Activated T-helper 2 cell treated with anti-CD3 and anti-CD28 coated beads, Interferon-gamma antibody, Interleukin-2, Interleukin-4, amounts not matched to agents 10 μg/mL and 5 μg/mL and 100 μg/mL, durations not matched to agents 14 hours and 24 hours and 36 hours (primary cell): ENCODE measurements at regions not wholly inside any gene's neighbourhood (a gene's known extent, or its start where the extent isn't known, plus 50 kb on each side); places are given as distances from the start of the nearest gene placed in this dataset.

Experiments
- DNase-seq: peaks from one replicate; pipeline ENCODE4 v3.0.0; 2021; ENCODE audit warnings: low spot score
- H3K27ac Mint-ChIP-seq: one replicate; pipeline ENCODE4 v1.8.0; 2021; ENCODE audit warnings: mixed read lengths
- H3K27me3 Mint-ChIP-seq: one replicate; pipeline ENCODE4 v1.8.0; 2021; ENCODE audit warnings: low read depth, mixed read lengths
- H3K36me3 Mint-ChIP-seq: one replicate; pipeline ENCODE4 v1.8.0; 2021; ENCODE audit warnings: low read depth, mixed read lengths
- H3K4me1 Mint-ChIP-seq: one replicate; pipeline ENCODE4 v1.8.0; 2021; ENCODE audit warnings: low read depth, mixed read lengths
- H3K4me3 Mint-ChIP-seq: one replicate; pipeline ENCODE4 v1.8.0; 2021; ENCODE audit warnings: low read depth, mild to moderate bottlenecking, moderate library complexity, mixed read lengths
- H3K9me3 Mint-ChIP-seq: one replicate; pipeline ENCODE4 v1.8.0; 2021; ENCODE audit warnings: mixed read lengths
- intact Hi-C: fragments of 100-400 bp; cut with micrococcal nuclease; formaldehyde crosslinking; loops from one replicate; pipeline ENCODE4 v1.15.1; 2023

- peaks cover 7% of the 10 kb centered on the region for H3K9me3 Mint-ChIP-seq
- no peak overlapping the region for H3K4me3 Mint-ChIP-seq
- intact Hi-C loops, result no loop called here
- H3K27ac Mint-ChIP-seq, result no peak overlapping the region
- no peak for DNase-seq
- H3K27me3 Mint-ChIP-seq, result no peaks in the 10 kb centered on the region
- no peaks in the 10 kb centered on the region for H3K4me1 Mint-ChIP-seq
- no peaks in the 10 kb centered on the region for H3K36me3 Mint-ChIP-seq
Measured at GRCh38 chr20:11018668-11019170, 344.9 kb upstream of the JAG1 start.

GRCh38 chr20:11020712-11021111, 346.9 kb upstream of the JAG1 start:
- DNase-seq, result no peak
- Mint-ChIP-seq H3K4me1 (no peaks in the 10 kb centered on the region), H3K4me3 (no peak overlapping the region), H3K36me3 (no peaks in the 10 kb centered on the region), H3K9me3 (peaks cover 8% of the 10 kb centered on the region), H3K27ac (no peak overlapping the region), H3K27me3 (no peaks in the 10 kb centered on the region)
- intact Hi-C loops, result no loop called here

- no peak for DNase-seq
- no peak overlapping the region for H3K4me3 Mint-ChIP-seq
- peaks cover 12% of the 10 kb centered on the region for H3K9me3 Mint-ChIP-seq
- intact Hi-C loops, result no loop called here
- H3K4me1 Mint-ChIP-seq, result no peaks in the 10 kb centered on the region
- H3K27me3 Mint-ChIP-seq, result no peaks in the 10 kb centered on the region
- no peaks in the 10 kb centered on the region for H3K36me3 Mint-ChIP-seq
- no peak overlapping the region for H3K27ac Mint-ChIP-seq
Measured at GRCh38 chr20:11027224-11027623, 353.4 kb upstream of the JAG1 start.

- Mint-ChIP-seq H3K4me3 (no peak overlapping the region), H3K27me3 (no peaks in the 10 kb centered on the region), H3K9me3 (peaks cover 16% of the 10 kb centered on the region), H3K4me1 (no peaks in the 10 kb centered on the region), H3K36me3 (no peaks in the 10 kb centered on the region), H3K27ac (no peak overlapping the region)
- no peak for DNase-seq
- intact Hi-C loops, result no loop called here
Measured at GRCh38 chr20:11030351-11030750, 356.6 kb upstream of the JAG1 start.

- Mint-ChIP-seq H3K4me1 (no peaks in the 10 kb centered on the region), H3K9me3 (peaks cover 16% of the 10 kb centered on the region), H3K27me3 (no peaks in the 10 kb centered on the region), H3K36me3 (no peaks in the 10 kb centered on the region), H3K4me3 (no peak overlapping the region), H3K27ac (no peak overlapping the region)
- no peak for DNase-seq
- intact Hi-C loops, result no loop called here
Measured at GRCh38 chr20:11031300-11031699, 357.5 kb upstream of the JAG1 start.

- Mint-ChIP-seq H3K9me3 (peaks cover 16% of the 10 kb centered on the region), H3K4me1 (no peaks in the 10 kb centered on the region), H3K27me3 (no peaks in the 10 kb centered on the region), H3K36me3 (no peaks in the 10 kb centered on the region), H3K27ac (no peak overlapping the region), H3K4me3 (no peak overlapping the region)
- DNase-seq, result no peak
- intact Hi-C loops, result no loop called here
Measured at GRCh38 chr20:11032611-11033010, 358.8 kb upstream of the JAG1 start.

GRCh38 chr20:11034025-11034424, 360.2 kb upstream of the JAG1 start:
- no peak for DNase-seq
- H3K4me1 Mint-ChIP-seq, result no peaks in the 10 kb centered on the region
- H3K27me3 Mint-ChIP-seq, result no peaks in the 10 kb centered on the region
- peaks cover 16% of the 10 kb centered on the region for H3K9me3 Mint-ChIP-seq
- intact Hi-C loops, result no loop called here
- no peaks in the 10 kb centered on the region for H3K36me3 Mint-ChIP-seq
- H3K27ac Mint-ChIP-seq, result no peak overlapping the region
- no peak overlapping the region for H3K4me3 Mint-ChIP-seq

GRCh38 chr20:11035211-11035610, 361.4 kb upstream of the JAG1 start:
- Mint-ChIP-seq H3K4me3 (no peak overlapping the region), H3K36me3 (no peaks in the 10 kb centered on the region), H3K9me3 (peaks cover 16% of the 10 kb centered on the region), H3K27me3 (no peaks in the 10 kb centered on the region), H3K4me1 (no peaks in the 10 kb centered on the region), H3K27ac (no peak overlapping the region)
- no peak for DNase-seq
- intact Hi-C loops, result no loop called here

GRCh38 chr20:11041396-11041795, 367.6 kb upstream of the JAG1 start:
- Mint-ChIP-seq H3K36me3 (no peaks in the 10 kb centered on the region), H3K27me3 (no peaks in the 10 kb centered on the region), H3K4me1 (no peaks in the 10 kb centered on the region), H3K9me3 (peaks cover 4% of the 10 kb centered on the region), H3K27ac (no peak overlapping the region), H3K4me3 (no peak overlapping the region)
- DNase-seq, result no peak
- intact Hi-C loops, result no loop called here

GRCh38 chr20:11043001-11043400, 369.2 kb upstream of the JAG1 start:
- H3K27me3 Mint-ChIP-seq, result no peaks in the 10 kb centered on the region
- intact Hi-C loops, result no loop called here
- peaks cover 4% of the 10 kb centered on the region for H3K9me3 Mint-ChIP-seq
- H3K36me3 Mint-ChIP-seq, result no peaks in the 10 kb centered on the region
- H3K4me1 Mint-ChIP-seq, result no peaks in the 10 kb centered on the region
- no peak for DNase-seq
- no peak overlapping the region for H3K4me3 Mint-ChIP-seq
- H3K27ac Mint-ChIP-seq, result no peak overlapping the region

- no peak for DNase-seq
- no peaks in the 10 kb centered on the region for H3K4me1 Mint-ChIP-seq
- no peaks in the 10 kb centered on the region for H3K27me3 Mint-ChIP-seq
- intact Hi-C loops, result no loop called here
- H3K36me3 Mint-ChIP-seq, result no peaks in the 10 kb centered on the region
- peaks cover 4% of the 10 kb centered on the region for H3K9me3 Mint-ChIP-seq
- H3K4me3 Mint-ChIP-seq, result no peak overlapping the region
- H3K27ac Mint-ChIP-seq, result no peak overlapping the region
Measured at GRCh38 chr20:11044561-11044960, 370.8 kb upstream of the JAG1 start.

GRCh38 chr20:11045412-11046175, 371.8 kb upstream of the JAG1 start:
- H3K4me3 Mint-ChIP-seq, result no peak overlapping the region
- no peaks in the 10 kb centered on the region for H3K27me3 Mint-ChIP-seq
- DNase-seq, result no peak
- peaks cover 4% of the 10 kb centered on the region for H3K9me3 Mint-ChIP-seq
- no peak overlapping the region for H3K27ac Mint-ChIP-seq
- no peaks in the 10 kb centered on the region for H3K36me3 Mint-ChIP-seq
- intact Hi-C loops, result no loop called here
- H3K4me1 Mint-ChIP-seq, result no peaks in the 10 kb centered on the region

GRCh38 chr20:11047559-11047958, 373.8 kb upstream of the JAG1 start:
- peaks cover 4% of the 10 kb centered on the region for H3K9me3 Mint-ChIP-seq
- H3K27me3 Mint-ChIP-seq, result no peaks in the 10 kb centered on the region
- H3K4me1 Mint-ChIP-seq, result no peaks in the 10 kb centered on the region
- no peaks in the 10 kb centered on the region for H3K36me3 Mint-ChIP-seq
- intact Hi-C loops, result no loop called here
- no peak overlapping the region for H3K4me3 Mint-ChIP-seq
- no peak for DNase-seq
- H3K27ac Mint-ChIP-seq, result no peak overlapping the region

GRCh38 chr20:11048739-11049138, 374.9 kb upstream of the JAG1 start:
- Mint-ChIP-seq H3K36me3 (no peaks in the 10 kb centered on the region), H3K4me3 (no peak overlapping the region), H3K27me3 (no peaks in the 10 kb centered on the region), H3K27ac (no peak overlapping the region), H3K4me1 (no peaks in the 10 kb centered on the region), H3K9me3 (peaks cover 7% of the 10 kb centered on the region)
- intact Hi-C loops, result no loop called here
- DNase-seq, result no peak
